Osteoblast (primary cell): ENCODE measurements at regions not wholly inside any gene's neighbourhood (a gene's known extent, or its start where the extent isn't known, plus 50 kb on each side); places are given as distances from the start of the nearest gene placed in this dataset.
A peak's percentile ranks its signal among the peaks of the same experiment; 100 is the strongest.
"Not testable (repeated sequence)": the region's sequence is repeated elsewhere in the genome, so short reads cannot be mapped to it uniquely, and the experiment has no call there.

Experiments
- DNase-seq: peaks from one replicate; pipeline ENCODE4 v3.0.0; 2011; ENCODE audit warnings: low spot score, mixed read lengths; ENCODE audit not compliant: insufficient read length; ENCODE audit errors: missing footprints
- H2AFZ ChIP-seq: 2 replicates; pipeline ENCODE4 v1.6.0; 2011; ENCODE audit warnings: mild to moderate bottlenecking, low read length
- H3K27ac ChIP-seq: 2 replicates; pipeline ENCODE4 v1.5.1; 2011; ENCODE audit warnings: mild to moderate bottlenecking, low read depth, low read length, moderate library complexity
- H3K27me3 ChIP-seq: 2 replicates; pipeline ENCODE4 v1.6.0; 2012; ENCODE audit warnings: mild to moderate bottlenecking, control low read depth, inconsistent platforms, low read length, moderate library complexity; ENCODE audit not compliant: insufficient read depth
- H3K36me3 ChIP-seq: 2 replicates; pipeline ENCODE4 v1.5.1; 2011; ENCODE audit warnings: mild to moderate bottlenecking, low read length, control low read depth, moderate library complexity; ENCODE audit not compliant: insufficient read depth
- H3K4me1 ChIP-seq: 2 replicates; pipeline ENCODE4 v1.5.1; 2011; ENCODE audit warnings: mild to moderate bottlenecking, low read length, control low read depth, moderate library complexity; ENCODE audit not compliant: insufficient read depth
- H3K4me2 ChIP-seq: 2 replicates; pipeline ENCODE4 v1.6.0; 2011; ENCODE audit warnings: mild to moderate bottlenecking, low read length; ENCODE audit not compliant: insufficient read depth
- H3K4me3 ChIP-seq: fragments of 200-600 bp; sonication (generic); 3 replicates; pipeline ENCODE4 v1.5.1; 2012; ENCODE audit warnings: mild to moderate bottlenecking, low read length, inconsistent platforms; ENCODE audit not compliant: insufficient read depth
- H3K79me2 ChIP-seq: 2 replicates; pipeline ENCODE4 v1.6.0; 2012; ENCODE audit warnings: mild to moderate bottlenecking, low read length, control low read depth, inconsistent platforms; ENCODE audit not compliant: insufficient read depth
- H3K9me3 ChIP-seq: 2 replicates; pipeline ENCODE4 v1.5.1; 2011; ENCODE audit warnings: low read depth, low read length, control low read depth
- H4K20me1 ChIP-seq: 2 replicates; pipeline ENCODE4 v1.6.0; 2012; ENCODE audit warnings: mild to moderate bottlenecking, low read length, control low read depth; ENCODE audit not compliant: insufficient read depth

- DNase-seq, H3K9me3 ChIP-seq, H3K27me3 ChIP-seq, H3K36me3 ChIP-seq, H3K4me2 ChIP-seq, H4K20me1 ChIP-seq, H3K4me1 ChIP-seq, H2AFZ ChIP-seq, H3K27ac ChIP-seq, H3K79me2 ChIP-seq, H3K4me3 ChIP-seq: not testable (repeated sequence)
Measured at GRCh38 chrX:3872226-3872879, 158.9 kb upstream of the PRKX start.

GRCh38 chrX:3867067-3867831 lies 153.8 kb upstream of the PRKX start:
- H3K27ac ChIP-seq, H3K27me3 ChIP-seq, H2AFZ ChIP-seq, DNase-seq, H3K4me3 ChIP-seq, H3K79me2 ChIP-seq, H3K4me1 ChIP-seq, H3K4me2 ChIP-seq, H4K20me1 ChIP-seq, H3K9me3 ChIP-seq, H3K36me3 ChIP-seq: not testable (repeated sequence)

- H3K4me1 ChIP-seq, H4K20me1 ChIP-seq, H3K79me2 ChIP-seq, H3K4me3 ChIP-seq, H2AFZ ChIP-seq, DNase-seq, H3K9me3 ChIP-seq, H3K27me3 ChIP-seq, H3K36me3 ChIP-seq, H3K27ac ChIP-seq, H3K4me2 ChIP-seq: not testable (repeated sequence)
Measured at GRCh38 chrX:3858332-3858731, 144.9 kb upstream of the PRKX start.

GRCh38 chrX:3843522-3844145 lies 130.2 kb upstream of the PRKX start:
- H3K9me3 ChIP-seq, H3K79me2 ChIP-seq, H3K4me3 ChIP-seq, DNase-seq, H2AFZ ChIP-seq, H4K20me1 ChIP-seq, H3K4me2 ChIP-seq, H3K4me1 ChIP-seq, H3K27ac ChIP-seq, H3K36me3 ChIP-seq, H3K27me3 ChIP-seq: not testable (repeated sequence)

- not testable (repeated sequence) for H4K20me1 ChIP-seq, H3K27me3 ChIP-seq, H2AFZ ChIP-seq, H3K4me2 ChIP-seq, H3K4me1 ChIP-seq, H3K79me2 ChIP-seq, H3K9me3 ChIP-seq, H3K36me3 ChIP-seq, DNase-seq, H3K27ac ChIP-seq
- H3K4me3 ChIP-seq, result peak overlapping the region; percentile 61
Measured at GRCh38 chrX:3842822-3843521, 129.5 kb upstream of the PRKX start.

- H3K27ac ChIP-seq, H3K4me2 ChIP-seq, DNase-seq, H2AFZ ChIP-seq, H3K9me3 ChIP-seq, H3K79me2 ChIP-seq, H4K20me1 ChIP-seq, H3K27me3 ChIP-seq, H3K36me3 ChIP-seq, H3K4me3 ChIP-seq, H3K4me1 ChIP-seq: not testable (repeated sequence)
Measured at GRCh38 chrX:3838754-3839153, 125.3 kb upstream of the PRKX start.

- not testable (repeated sequence) for H3K79me2 ChIP-seq, H3K27ac ChIP-seq, H2AFZ ChIP-seq, H3K4me1 ChIP-seq, H3K4me3 ChIP-seq, H3K36me3 ChIP-seq, H3K4me2 ChIP-seq, H3K9me3 ChIP-seq, DNase-seq, H4K20me1 ChIP-seq, H3K27me3 ChIP-seq
Measured at GRCh38 chrX:3837958-3838643, 124.7 kb upstream of the PRKX start.

GRCh38 chrX:3837211-3837610 lies 123.8 kb upstream of the PRKX start:
- H3K79me2 ChIP-seq, H3K27ac ChIP-seq, H2AFZ ChIP-seq, H3K36me3 ChIP-seq, DNase-seq, H3K4me1 ChIP-seq, H3K27me3 ChIP-seq, H3K4me2 ChIP-seq, H3K4me3 ChIP-seq, H3K9me3 ChIP-seq, H4K20me1 ChIP-seq: not testable (repeated sequence)
